Body of pancreas (tissue), 4 donors: ENCODE measurements at regions not wholly inside any gene's neighbourhood (a gene's known extent, or its start where the extent isn't known, plus 50 kb on each side); places are given as distances from the start of the nearest gene placed in this dataset.

ENCODE experiments used
- ATAC-seq: fragments of 150-250 bp; one replicate; pipeline ENCODE4 v1.9.1; 2016
- DNase-seq, 4 donors: peaks; one replicate each; pipeline ENCODE4 v3.0.0-alpha.2; 2019
- H3K27ac ChIP-seq, 4 donors: fragments of 200-600 bp; sonication (generic); 1 replicate in 3 of 4; 2 replicates in 1 of 4; pipeline versions ENCODE4 v1.5.1 to v1.6.1; 2016 to 2019; ENCODE audit warnings: mild to moderate bottlenecking in 1 of 4, mixed read lengths in 1 of 4, moderate library complexity in 1 of 4
- H3K27me3 ChIP-seq, 2 donors: fragments of 200-600 bp; sonication (generic); one replicate each; pipeline ENCODE4 v1.6.0; 2016; ENCODE audit warnings: mild to moderate bottlenecking in 1 of 2
- H3K36me3 ChIP-seq, 2 donors: fragments of 200-600 bp; sonication (generic); replicated peaks in 1 of 2; 2 replicates each; pipeline ENCODE4 v1.5.1; 2016; ENCODE audit warnings: low read depth in 2 of 2; ENCODE audit not compliant: insufficient read depth in 1 of 2
- H3K4me1 ChIP-seq: fragments of 200-600 bp; sonication (generic); one replicate; pipeline ENCODE4 v1.6.0; 2016
- H3K4me3 ChIP-seq, 2 donors: fragments of 200-600 bp; sonication (generic); 1 replicate in 1 of 2; 2 replicates in 1 of 2; pipeline ENCODE4 v1.5.1; 2016 to 2019
- H3K9me3 ChIP-seq, 3 donors: fragments of 200-600 bp; sonication (generic); 1 replicate in 2 of 3; 2 replicates in 1 of 3; pipeline ENCODE4 v1.5.1; 2016
- CTCF ChIP-seq, 7 experiments: fragments of 450-650 bp in 4 of 7; fragments of 200-600 bp in 3 of 7; sonication (generic) in 3 of 7; IDR thresholded peaks; one replicate each; pipeline ENCODE4 v1.5.1; 2016 to 2019; ENCODE audit warnings: antibody characterized with exemption in 7 of 7
- POLR2A ChIP-seq, 3 donors: fragments of 450-650 bp; IDR thresholded peaks; one replicate each; pipeline ENCODE4 v1.6.1; 2016; ENCODE audit warnings: antibody characterized with exemption in 3 of 3, mild to moderate bottlenecking in 2 of 3
- WGBS, 2 donors: methylation state at CpG; one replicate each; pipeline ENCODE4 v1.1.5; 2017; 5-methylcytosine and 5-hydroxymethylcytosine counted together
- intact Hi-C: fragments of 100-400 bp; cut with DNase I; formaldehyde crosslinking; loops from one replicate; pipeline ENCODE4 v1.15.1; 2023

DNA sequence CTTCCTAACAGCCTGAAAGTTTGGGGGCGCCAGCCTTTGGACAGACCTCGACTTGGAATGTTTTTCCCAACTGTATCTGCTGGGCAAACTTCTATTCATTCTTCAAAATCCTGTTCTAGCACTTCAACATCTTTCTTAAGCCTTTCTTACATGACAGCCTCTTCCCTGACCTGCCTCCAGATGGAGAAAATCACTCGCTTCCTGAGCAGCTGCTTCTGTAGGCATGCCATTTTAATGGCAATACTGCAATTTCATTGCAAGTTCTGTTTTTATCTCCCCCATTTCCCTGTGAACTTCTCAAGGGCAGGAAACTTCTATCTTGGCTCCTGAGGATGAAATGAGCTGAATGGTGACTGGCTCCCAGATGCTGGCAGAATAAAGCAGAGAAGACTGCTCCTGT lies 128.8 kb upstream of the ASIC2 start:
- ATAC-seq, result no peak

DNA sequence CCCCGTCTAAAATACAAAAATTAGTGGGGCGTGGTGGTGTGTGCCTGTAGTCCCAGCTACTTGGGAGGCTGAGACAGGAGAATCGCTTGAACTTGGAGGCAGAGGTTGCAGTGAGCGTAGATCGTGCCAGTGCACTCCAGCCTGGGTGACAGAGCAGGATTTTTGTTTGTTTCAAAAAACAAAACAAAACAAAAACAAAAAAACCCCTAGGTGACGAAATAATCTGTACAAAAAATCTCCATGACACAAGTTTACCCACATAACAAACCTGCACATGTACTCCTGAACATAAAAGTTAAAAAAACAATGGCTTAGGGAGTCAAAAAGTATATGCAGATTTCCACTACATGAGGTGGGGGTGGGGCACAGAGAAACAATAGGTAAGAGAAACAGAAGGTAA lies 140.5 kb upstream of the ASIC2 start:
- no peaks in the 10 kb centered on the region for H3K4me1 ChIP-seq

More for the DNA sequence above, 128.8 kb upstream of the ASIC2 start:
- Histone ChIP-seq H3K27ac (no peak overlapping the region), H3K4me1 (no peaks in the 10 kb centered on the region), H3K27me3 (no peaks in the 10 kb centered on the region), H3K4me3 (no peak overlapping the region), H3K9me3 (peaks cover 0 to 4% (median 0%) of the 10 kb centered on the region in 3 donors), H3K36me3 (no peaks in the 10 kb centered on the region)
- DNase-seq, result no peak
- intact Hi-C loops, result no loop called here
- 59 to 77% methylated on average over 3 of the region's 3 CpGs for WGBS, 2 donors
- TF ChIP-seq CTCF (IDR thresholded peaks at IDR 0.05), result no peak

DNA sequence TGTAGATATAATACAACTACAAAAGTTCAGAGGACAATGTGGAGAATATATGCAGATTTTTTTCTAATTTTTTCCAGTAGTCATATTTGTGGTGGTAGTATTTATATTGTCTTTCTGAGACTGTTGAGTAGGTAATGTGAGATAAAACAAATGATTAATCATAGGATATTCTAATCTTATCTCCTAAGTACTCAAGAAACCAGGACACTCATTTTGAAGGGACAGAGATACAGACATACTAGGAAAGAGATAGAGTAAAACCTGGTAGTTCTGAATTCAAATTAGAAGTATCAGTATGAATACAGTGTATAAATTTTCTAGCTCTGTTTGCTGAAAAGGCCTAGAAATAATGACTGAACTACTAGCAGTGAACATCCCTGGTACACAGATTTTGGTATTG lies 141.7 kb upstream of the ASIC2 start:
- Histone ChIP-seq H3K9me3 (no peaks in the 10 kb centered on the region), H3K27ac (no peak overlapping the region), H3K4me3 (no peak overlapping the region), H3K27me3 (no peaks in the 10 kb centered on the region), H3K36me3 (no peaks in the 10 kb centered on the region), H3K4me1 (no peaks in the 10 kb centered on the region)
- ATAC-seq (no peak), DNase-seq (no peak)
- intact Hi-C loops, result no loop called here
- TF ChIP-seq CTCF (IDR thresholded peaks at IDR 0.05) (no peak), POLR2A (IDR thresholded peaks at IDR 0.05) (no peak)

More for the DNA sequence above, 140.5 kb upstream of the ASIC2 start:
- TF ChIP-seq POLR2A (IDR thresholded peaks at IDR 0.05), result no peak
- no peak for TF ChIP-seq CTCF (IDR thresholded peaks at IDR 0.05)
- H3K4me3 ChIP-seq, result no peak overlapping the region
- intact Hi-C loops, result no loop called here
- H3K27me3 ChIP-seq, result no peaks in the 10 kb centered on the region
- no peak for ATAC-seq
- H3K36me3 ChIP-seq, result no peaks in the 10 kb centered on the region
- no peak overlapping the region for H3K27ac ChIP-seq
- DNase-seq, result no peak
- 48 to 77% methylated on average over 6 of the region's 6 CpGs for WGBS, 2 donors
- no peaks in the 10 kb centered on the region for H3K9me3 ChIP-seq

DNA sequence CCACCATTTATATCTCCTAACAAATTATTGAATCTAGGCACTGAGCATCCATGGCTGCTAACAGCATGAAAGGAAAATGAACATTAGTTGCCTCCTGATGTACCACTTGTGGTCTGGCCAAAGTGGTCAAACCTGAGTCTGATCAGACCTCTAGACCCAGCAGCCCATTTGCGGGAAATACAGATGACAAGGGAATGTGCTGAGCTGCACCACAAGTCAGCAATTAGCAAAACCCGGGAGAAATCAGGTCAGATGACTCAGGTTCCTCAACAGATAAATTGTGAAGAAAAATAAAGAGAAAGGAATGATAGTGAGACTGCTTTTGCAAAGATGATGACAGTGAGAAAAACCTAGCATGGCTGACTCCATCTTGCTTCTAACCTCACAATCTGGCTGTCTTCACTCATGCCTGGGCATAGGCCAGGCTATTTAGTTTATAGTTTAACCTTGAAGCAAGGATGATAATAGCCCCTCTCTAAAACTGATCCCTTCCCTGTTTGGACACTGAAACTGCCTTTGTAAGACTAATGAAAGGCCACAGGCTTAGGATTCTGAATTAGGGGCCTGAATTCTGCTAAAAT lies 142.7 kb upstream of the ASIC2 start:
- Histone ChIP-seq H3K4me3 (no peak overlapping the region), H3K36me3 (no peaks in the 10 kb centered on the region), H3K4me1 (no peaks in the 10 kb centered on the region), H3K9me3 (no peaks in the 10 kb centered on the region), H3K27ac (no peak overlapping the region), H3K27me3 (no peaks in the 10 kb centered on the region)
- DNase-seq, result no peak
- no peak for ATAC-seq
- TF ChIP-seq CTCF (IDR thresholded peaks at IDR 0.05) (no peak), POLR2A (IDR thresholded peaks at IDR 0.05) (no peak)
- intact Hi-C loops, result no loop called here
- WGBS, 2 donors, result 45 to 62% methylated on average over 2 of the region's 2 CpGs

- DNase-seq, result no peak
- Histone ChIP-seq H3K4me1 (no peaks in the 10 kb centered on the region), H3K4me3 (no peak overlapping the region), H3K27ac (no peak overlapping the region), H3K36me3 (no peaks in the 10 kb centered on the region), H3K27me3 (no peaks in the 10 kb centered on the region), H3K9me3 (no peaks in the 10 kb centered on the region)
- no peak for ATAC-seq
- intact Hi-C loops, result no loop called here
- 74 to 81% methylated on average over 3 of the region's 3 CpGs for WGBS, 2 donors
- no peak for TF ChIP-seq POLR2A (IDR thresholded peaks at IDR 0.05)
- TF ChIP-seq CTCF (IDR thresholded peaks at IDR 0.05), result no peak
Observed at GRCh38 chr17:33436321-33436720, 143.2 kb upstream of the ASIC2 start.
